Osteocyte (in vitro differentiated cells): ENCODE measurements at regions not wholly inside any gene's neighbourhood (a gene's known extent, or its start where the extent isn't known, plus 50 kb on each side); places are given as distances from the start of the nearest gene placed in this dataset.

Experiments used
- DNase-seq: peaks from one replicate; pipeline ENCODE4 v3.0.0; 2021; ENCODE audit warnings: mixed read lengths; ENCODE audit not compliant: unreplicated experiment; ENCODE audit errors: extremely low spot score
- H3K27ac Mint-ChIP-seq: one replicate; pipeline ENCODE4 v1.8.0; 2021; ENCODE audit warnings: mild to moderate bottlenecking, mixed read lengths; ENCODE audit not compliant: unreplicated experiment
- H3K27me3 Mint-ChIP-seq: one replicate; pipeline ENCODE4 v1.8.0; 2021; ENCODE audit warnings: mixed read lengths; ENCODE audit not compliant: unreplicated experiment
- H3K36me3 Mint-ChIP-seq: one replicate; pipeline ENCODE4 v1.8.0; 2021; ENCODE audit warnings: mixed read lengths; ENCODE audit not compliant: unreplicated experiment
- H3K4me1 Mint-ChIP-seq: one replicate; pipeline ENCODE4 v1.8.0; 2021; ENCODE audit warnings: mixed read lengths; ENCODE audit not compliant: unreplicated experiment
- H3K4me3 Mint-ChIP-seq: one replicate; pipeline ENCODE4 v1.8.0; 2021; ENCODE audit warnings: mild to moderate bottlenecking, moderate library complexity, mixed read lengths; ENCODE audit not compliant: unreplicated experiment
- H3K9me3 Mint-ChIP-seq: one replicate; pipeline ENCODE4 v1.8.0; 2021; ENCODE audit warnings: mixed read lengths; ENCODE audit not compliant: unreplicated experiment
- TF ChIP-seq, protein P1 (sequence below): fragments of 200-600 bp; sonication (generic); IDR thresholded peaks from 2 replicates; pipeline ENCODE4 v1.5.0; 2021; ENCODE audit warnings: antibody characterized with exemption, mild to moderate bottlenecking, moderate library complexity

- DNase-seq, result no peak
- H3K4me3 Mint-ChIP-seq, result no peak overlapping the region
Measured at GRCh38 chr13:107091428-107091827, 523.5 kb upstream of the ARGLU1 start.

GRCh38 chr13:107088061-107088460 lies 520.1 kb upstream of the ARGLU1 start:
- Mint-ChIP-seq H3K4me1 (peaks cover 19% of the 10 kb centered on the region), H3K4me3 (no peak overlapping the region), H3K36me3 (no peaks in the 10 kb centered on the region), H3K9me3 (no peaks in the 10 kb centered on the region), H3K27me3 (peaks cover 3% of the 10 kb centered on the region), H3K27ac (no peak overlapping the region)
- DNase-seq, result no peak
- TF ChIP-seq, protein P1, sequence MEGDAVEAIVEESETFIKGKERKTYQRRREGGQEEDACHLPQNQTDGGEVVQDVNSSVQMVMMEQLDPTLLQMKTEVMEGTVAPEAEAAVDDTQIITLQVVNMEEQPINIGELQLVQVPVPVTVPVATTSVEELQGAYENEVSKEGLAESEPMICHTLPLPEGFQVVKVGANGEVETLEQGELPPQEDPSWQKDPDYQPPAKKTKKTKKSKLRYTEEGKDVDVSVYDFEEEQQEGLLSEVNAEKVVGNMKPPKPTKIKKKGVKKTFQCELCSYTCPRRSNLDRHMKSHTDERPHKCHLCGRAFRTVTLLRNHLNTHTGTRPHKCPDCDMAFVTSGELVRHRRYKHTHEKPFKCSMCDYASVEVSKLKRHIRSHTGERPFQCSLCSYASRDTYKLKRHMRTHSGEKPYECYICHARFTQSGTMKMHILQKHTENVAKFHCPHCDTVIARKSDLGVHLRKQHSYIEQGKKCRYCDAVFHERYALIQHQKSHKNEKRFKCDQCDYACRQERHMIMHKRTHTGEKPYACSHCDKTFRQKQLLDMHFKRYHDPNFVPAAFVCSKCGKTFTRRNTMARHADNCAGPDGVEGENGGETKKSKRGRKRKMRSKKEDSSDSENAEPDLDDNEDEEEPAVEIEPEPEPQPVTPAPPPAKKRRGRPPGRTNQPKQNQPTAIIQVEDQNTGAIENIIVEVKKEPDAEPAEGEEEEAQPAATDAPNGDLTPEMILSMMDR, result no peak

More at GRCh38 chr13:107091428-107091827, 523.5 kb upstream of the ARGLU1 start:
- no peaks in the 10 kb centered on the region for H3K27me3 Mint-ChIP-seq
- no peaks in the 10 kb centered on the region for H3K9me3 Mint-ChIP-seq
- TF ChIP-seq, protein P1, result no peak
- H3K36me3 Mint-ChIP-seq, result no peaks in the 10 kb centered on the region
- H3K27ac Mint-ChIP-seq, result no peak overlapping the region
- H3K4me1 Mint-ChIP-seq, result peaks cover 16% of the 10 kb centered on the region

GRCh38 chr13:107079423-107080049 lies 511.6 kb upstream of the ARGLU1 start:
- no peak overlapping the region for H3K27ac Mint-ChIP-seq
- peaks cover 12% of the 10 kb centered on the region for H3K4me1 Mint-ChIP-seq
- H3K36me3 Mint-ChIP-seq, result no peaks in the 10 kb centered on the region
- peaks cover 12% of the 10 kb centered on the region for H3K27me3 Mint-ChIP-seq
- no peak overlapping the region for H3K4me3 Mint-ChIP-seq
- H3K9me3 Mint-ChIP-seq, result no peaks in the 10 kb centered on the region
- TF ChIP-seq, protein P1, result no peak
- no peak for DNase-seq

- no peak overlapping the region for H3K27ac Mint-ChIP-seq
- no peak for DNase-seq
- no peak overlapping the region for H3K4me3 Mint-ChIP-seq
- peaks cover 12% of the 10 kb centered on the region for H3K27me3 Mint-ChIP-seq
- TF ChIP-seq, protein P1, result no peak
- H3K9me3 Mint-ChIP-seq, result no peaks in the 10 kb centered on the region
- H3K4me1 Mint-ChIP-seq, result peaks cover 12% of the 10 kb centered on the region
- H3K36me3 Mint-ChIP-seq, result no peaks in the 10 kb centered on the region
Measured at GRCh38 chr13:107078229-107078765, 510.4 kb upstream of the ARGLU1 start.

- Mint-ChIP-seq H3K4me3 (no peak overlapping the region), H3K27ac (no peak overlapping the region), H3K4me1 (peaks cover 12% of the 10 kb centered on the region), H3K9me3 (no peaks in the 10 kb centered on the region), H3K36me3 (no peaks in the 10 kb centered on the region), H3K27me3 (peaks cover 10% of the 10 kb centered on the region)
- TF ChIP-seq, protein P1, result no peak
- no peak for DNase-seq
Measured at GRCh38 chr13:107076801-107077200, 508.9 kb upstream of the ARGLU1 start.
